Epithelial cell of prostate (primary cell): ENCODE measurements at regions not wholly inside any gene's neighbourhood (a gene's known extent, or its start where the extent isn't known, plus 50 kb on each side); places are given as distances from the start of the nearest gene placed in this dataset.

Experiments used
- DNase-seq: peaks from one replicate; pipeline ENCODE4 v3.0.0-alpha.2; 2011; ENCODE audit warnings: low read depth, low spot score
- H3K27ac ChIP-seq: fragments of 450-650 bp; 2 replicates; pipeline ENCODE4 v1.5.1; 2017; ENCODE audit warnings: mild to moderate bottlenecking

GRCh38 chr3:59654123-59654479, 604.3 kb upstream of the CFAP20DC start:
- peak; percentile 73 for DNase-seq
- H3K27ac ChIP-seq = peak overlapping the region; percentile 78

GRCh38 chr3:59653405-59654122, 603.7 kb upstream of the CFAP20DC start:
- no peak for DNase-seq
- peak overlapping the region; percentile 78 for H3K27ac ChIP-seq

GRCh38 chr3:59644479-59645402, 594.9 kb upstream of the CFAP20DC start:
- H3K27ac ChIP-seq = no peak overlapping the region
- no peak for DNase-seq

GRCh38 chr3:59641169-59641899, 591.5 kb upstream of the CFAP20DC start:
- no peak overlapping the region for H3K27ac ChIP-seq
- DNase-seq = no peak

GRCh38 chr3:59632760-59633573, 583.1 kb upstream of the CFAP20DC start:
- no peak for DNase-seq
- no peak overlapping the region for H3K27ac ChIP-seq

GRCh38 chr3:59631482-59631881, 581.7 kb upstream of the CFAP20DC start:
- no peak overlapping the region for H3K27ac ChIP-seq
- no peak for DNase-seq

GRCh38 chr3:59621037-59621436, 571.2 kb upstream of the CFAP20DC start:
- no peak overlapping the region for H3K27ac ChIP-seq

GRCh38 chr3:59620325-59620724, 570.5 kb upstream of the CFAP20DC start:
- DNase-seq = no peak
- H3K27ac ChIP-seq = no peak overlapping the region

More at GRCh38 chr3:59621037-59621436, 571.2 kb upstream of the CFAP20DC start:
- no peak for DNase-seq

- no peak overlapping the region for H3K27ac ChIP-seq
- DNase-seq = no peak
Observed at GRCh38 chr3:59612444-59612715, 562.6 kb upstream of the CFAP20DC start.

- H3K27ac ChIP-seq = no peak overlapping the region
- DNase-seq = no peak
Observed at GRCh38 chr3:59611649-59612443, 562.0 kb upstream of the CFAP20DC start.

GRCh38 chr3:59609657-59610348, 560.0 kb upstream of the CFAP20DC start:
- H3K27ac ChIP-seq = no peak overlapping the region
- DNase-seq = no peak

- H3K27ac ChIP-seq = no peak overlapping the region
- no peak for DNase-seq
Observed at GRCh38 chr3:59608356-59608755, 558.5 kb upstream of the CFAP20DC start.

- H3K27ac ChIP-seq = no peak overlapping the region
- DNase-seq = no peak
Observed at GRCh38 chr3:59607656-59608055, 557.8 kb upstream of the CFAP20DC start.

- DNase-seq = no peak
- no peak overlapping the region for H3K27ac ChIP-seq
Observed at GRCh38 chr3:59606638-59607266, 556.9 kb upstream of the CFAP20DC start.

GRCh38 chr3:59605944-59606534, 556.2 kb upstream of the CFAP20DC start:
- DNase-seq = no peak
- no peak overlapping the region for H3K27ac ChIP-seq

GRCh38 chr3:59605318-59605717, 555.5 kb upstream of the CFAP20DC start:
- H3K27ac ChIP-seq = no peak overlapping the region

GRCh38 chr3:59601486-59601885, 551.7 kb upstream of the CFAP20DC start:
- no peak overlapping the region for H3K27ac ChIP-seq
- no peak for DNase-seq

More at GRCh38 chr3:59605318-59605717, 555.5 kb upstream of the CFAP20DC start:
- DNase-seq = no peak

- no peak overlapping the region for H3K27ac ChIP-seq
- DNase-seq = no peak
Observed at GRCh38 chr3:59600631-59601030, 550.8 kb upstream of the CFAP20DC start.
